ENCODE measurements at regions not wholly inside any gene's neighbourhood (a gene's known extent, or its start where the extent isn't known, plus 50 kb on each side); places are given as distances from the start of the nearest gene placed in this dataset.
A peak's percentile ranks its signal among the peaks of the same experiment; 100 is the strongest.

DNA sequence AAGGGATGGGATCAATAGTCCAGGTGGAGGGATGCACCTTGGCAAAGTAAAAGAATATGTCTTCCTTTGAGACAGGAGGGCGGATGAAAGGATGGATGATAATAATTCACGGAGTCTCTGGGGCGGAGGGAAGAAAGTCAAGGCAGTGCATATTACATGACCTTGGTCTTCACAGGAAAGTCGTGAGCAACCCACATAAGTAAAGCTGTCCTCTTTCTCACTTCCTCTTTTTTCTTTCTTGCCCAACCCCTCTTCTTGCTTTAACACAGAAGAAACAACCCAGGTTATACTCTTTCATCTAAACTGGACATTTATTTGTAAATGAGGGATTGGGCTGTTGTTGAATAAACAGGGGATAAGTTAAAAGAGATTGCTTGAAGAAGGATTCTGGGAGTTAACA lies 168.7 kb upstream of the SKOR2 start:
- peak overlapping the region; percentile 67 for H3K4me2 ChIP-seq (ENCODE audit: low read length)
- H3K79me2 ChIP-seq (ENCODE audit: low read length), result no peaks in the 10 kb centered on the region
- no peaks in the 10 kb centered on the region for H3K36me3 ChIP-seq (replicated peaks; ENCODE audit: low read depth, low read length)
- H3K4me1 ChIP-seq (ENCODE audit: low read length), result peaks cover 41% of the 10 kb centered on the region
- no peak overlapping the region for H2AFZ ChIP-seq (ENCODE audit: low read depth, low read length)
- H3K9me3 ChIP-seq (ENCODE audit: insufficient read depth, low read length), result no peaks in the 10 kb centered on the region
- H3K9ac ChIP-seq (ENCODE audit: low read length), result no peak overlapping the region
- no peak overlapping the region for H3K27ac ChIP-seq (ENCODE audit: low read length)
- peaks cover 25% of the 10 kb centered on the region for H3K27me3 ChIP-seq (ENCODE audit: low read depth, low read length)
- TF ChIP-seq, protein P1, sequence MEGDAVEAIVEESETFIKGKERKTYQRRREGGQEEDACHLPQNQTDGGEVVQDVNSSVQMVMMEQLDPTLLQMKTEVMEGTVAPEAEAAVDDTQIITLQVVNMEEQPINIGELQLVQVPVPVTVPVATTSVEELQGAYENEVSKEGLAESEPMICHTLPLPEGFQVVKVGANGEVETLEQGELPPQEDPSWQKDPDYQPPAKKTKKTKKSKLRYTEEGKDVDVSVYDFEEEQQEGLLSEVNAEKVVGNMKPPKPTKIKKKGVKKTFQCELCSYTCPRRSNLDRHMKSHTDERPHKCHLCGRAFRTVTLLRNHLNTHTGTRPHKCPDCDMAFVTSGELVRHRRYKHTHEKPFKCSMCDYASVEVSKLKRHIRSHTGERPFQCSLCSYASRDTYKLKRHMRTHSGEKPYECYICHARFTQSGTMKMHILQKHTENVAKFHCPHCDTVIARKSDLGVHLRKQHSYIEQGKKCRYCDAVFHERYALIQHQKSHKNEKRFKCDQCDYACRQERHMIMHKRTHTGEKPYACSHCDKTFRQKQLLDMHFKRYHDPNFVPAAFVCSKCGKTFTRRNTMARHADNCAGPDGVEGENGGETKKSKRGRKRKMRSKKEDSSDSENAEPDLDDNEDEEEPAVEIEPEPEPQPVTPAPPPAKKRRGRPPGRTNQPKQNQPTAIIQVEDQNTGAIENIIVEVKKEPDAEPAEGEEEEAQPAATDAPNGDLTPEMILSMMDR (IDR thresholded peaks at IDR 0.05; ENCODE audit: low read depth, low read length), result no peak
- no peak for TF ChIP-seq EZH2phosphoT487 (IDR thresholded peaks at IDR 0.05; ENCODE audit: low read depth)
- no peaks in the 10 kb centered on the region for H4K20me1 ChIP-seq (ENCODE audit: insufficient read depth, low read length)
- peak overlapping the region; percentile 42 for H3K4me3 ChIP-seq (ENCODE audit: low read length)

DNA sequence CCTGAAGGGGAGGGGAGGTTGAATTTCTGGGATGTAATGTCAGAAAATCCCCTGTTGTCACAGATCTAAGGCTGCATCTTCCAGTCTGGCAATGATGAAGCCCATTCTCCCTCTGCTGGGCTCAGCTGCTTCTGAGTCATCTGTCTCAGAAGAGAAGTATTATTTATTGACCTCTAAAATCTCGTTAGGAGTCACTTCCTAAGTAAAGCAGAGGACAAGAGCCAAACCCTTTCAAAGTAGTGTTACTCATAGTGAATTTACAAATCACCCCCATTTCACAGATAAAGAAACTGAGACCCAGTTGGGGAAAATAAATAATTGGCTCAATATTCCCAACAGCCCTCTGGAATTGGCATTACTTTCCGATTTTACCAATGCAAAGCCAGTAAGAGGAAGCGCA lies 167.3 kb upstream of the SKOR2 start:
- Histone ChIP-seq H3K27me3 (ENCODE audit: low read depth, low read length) (peaks cover 38% of the 10 kb centered on the region), H3K4me1 (ENCODE audit: low read length) (peaks cover 41% of the 10 kb centered on the region), H3K9ac (ENCODE audit: low read length) (no peak overlapping the region), H2AFZ (ENCODE audit: low read depth, low read length) (no peak overlapping the region), H3K27ac (ENCODE audit: low read length) (no peak overlapping the region), H3K9me3 (ENCODE audit: insufficient read depth, low read length) (no peaks in the 10 kb centered on the region), H4K20me1 (ENCODE audit: insufficient read depth, low read length) (no peaks in the 10 kb centered on the region), H3K4me2 (ENCODE audit: low read length) (peak overlapping the region; percentile 67), H3K36me3 (replicated peaks; ENCODE audit: low read depth, low read length) (no peaks in the 10 kb centered on the region), H3K79me2 (ENCODE audit: low read length) (no peaks in the 10 kb centered on the region), H3K4me3 (ENCODE audit: low read length) (peak overlapping the region; percentile 6)
- no peak for TF ChIP-seq EZH2phosphoT487 (IDR thresholded peaks at IDR 0.05; ENCODE audit: low read depth)
- TF ChIP-seq, protein P1 (IDR thresholded peaks at IDR 0.05; ENCODE audit: low read depth, low read length), result no peak

DNA sequence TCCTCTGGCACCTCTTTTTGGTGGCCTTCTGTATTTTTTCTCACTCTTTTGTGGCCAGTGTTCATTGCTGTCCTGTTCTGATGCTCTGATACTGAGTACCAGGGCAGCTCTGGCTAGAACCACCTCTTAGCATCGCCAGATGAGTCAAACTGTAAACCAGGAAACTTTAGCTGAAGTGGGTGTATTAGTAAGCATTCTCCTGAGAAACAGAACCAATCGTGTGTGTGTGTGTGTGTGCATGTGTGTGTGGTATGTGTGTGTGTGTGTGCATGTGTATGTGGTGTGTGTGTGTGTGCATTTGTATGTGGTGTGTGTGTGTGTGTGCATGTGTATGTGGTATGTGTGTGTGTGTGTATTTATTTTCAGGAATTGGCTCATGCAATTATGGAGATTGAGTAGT lies 166.3 kb upstream of the SKOR2 start:
- H3K9me3 ChIP-seq (ENCODE audit: insufficient read depth, low read length), result no peaks in the 10 kb centered on the region
- H2AFZ ChIP-seq (ENCODE audit: low read depth, low read length), result no peak overlapping the region
- TF ChIP-seq EZH2phosphoT487 (IDR thresholded peaks at IDR 0.05; ENCODE audit: low read depth), result no peak
- TF ChIP-seq, protein P1 (IDR thresholded peaks at IDR 0.05; ENCODE audit: low read depth, low read length), result no peak
- peak overlapping the region; percentile 67 for H3K4me2 ChIP-seq (ENCODE audit: low read length)
- no peaks in the 10 kb centered on the region for H3K36me3 ChIP-seq (replicated peaks; ENCODE audit: low read depth, low read length)
- no peak overlapping the region for H3K4me3 ChIP-seq (ENCODE audit: low read length)
- no peak overlapping the region for H3K9ac ChIP-seq (ENCODE audit: low read length)
- peaks cover 47% of the 10 kb centered on the region for H3K27me3 ChIP-seq (ENCODE audit: low read depth, low read length)
- H3K79me2 ChIP-seq (ENCODE audit: low read length), result no peaks in the 10 kb centered on the region
- H3K4me1 ChIP-seq (ENCODE audit: low read length), result peaks cover 41% of the 10 kb centered on the region
- no peaks in the 10 kb centered on the region for H4K20me1 ChIP-seq (ENCODE audit: insufficient read depth, low read length)
- H3K27ac ChIP-seq (ENCODE audit: low read length), result no peak overlapping the region

DNA sequence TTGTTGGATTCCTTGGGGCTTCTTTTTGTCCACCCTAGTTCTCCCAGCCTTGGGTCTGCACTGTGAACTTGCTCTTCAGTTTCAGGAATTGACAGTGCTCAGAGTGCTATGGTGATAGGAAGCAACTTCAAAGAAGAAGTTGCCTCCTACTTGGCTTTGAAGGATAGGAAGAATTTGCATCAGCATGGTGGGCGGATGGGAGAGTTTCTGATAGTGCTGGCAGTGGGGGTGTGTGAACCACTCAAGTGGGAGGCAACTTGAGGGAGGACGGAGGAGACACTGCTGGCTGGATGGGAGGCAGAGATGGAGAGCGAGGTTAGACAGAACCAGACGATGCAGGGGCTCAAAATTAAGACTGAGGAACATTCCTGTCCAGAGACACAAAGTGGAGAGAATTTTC lies 164.4 kb upstream of the SKOR2 start:
- H3K4me3 ChIP-seq (ENCODE audit: low read length), result no peak overlapping the region
- no peaks in the 10 kb centered on the region for H3K9me3 ChIP-seq (ENCODE audit: insufficient read depth, low read length)
- TF ChIP-seq, protein P1 (IDR thresholded peaks at IDR 0.05; ENCODE audit: low read depth, low read length), result no peak
- no peak for TF ChIP-seq EZH2phosphoT487 (IDR thresholded peaks at IDR 0.05; ENCODE audit: low read depth)
- H2AFZ ChIP-seq (ENCODE audit: low read depth, low read length), result no peak overlapping the region
- no peaks in the 10 kb centered on the region for H3K79me2 ChIP-seq (ENCODE audit: low read length)
- H3K4me2 ChIP-seq (ENCODE audit: low read length), result no peak overlapping the region
- no peak overlapping the region for H3K27ac ChIP-seq (ENCODE audit: low read length)
- H3K27me3 ChIP-seq (ENCODE audit: low read depth, low read length), result peaks cover 63% of the 10 kb centered on the region
- H3K36me3 ChIP-seq (replicated peaks; ENCODE audit: low read depth, low read length), result no peaks in the 10 kb centered on the region
- no peak overlapping the region for H3K9ac ChIP-seq (ENCODE audit: low read length)
- H3K4me1 ChIP-seq (ENCODE audit: low read length), result peaks cover 36% of the 10 kb centered on the region
- no peaks in the 10 kb centered on the region for H4K20me1 ChIP-seq (ENCODE audit: insufficient read depth, low read length)
